ENCODE measurements at regions not wholly inside any gene's neighbourhood (a gene's known extent, or its start where the extent isn't known, plus 50 kb on each side); places are given as distances from the start of the nearest gene placed in this dataset.

DNA sequence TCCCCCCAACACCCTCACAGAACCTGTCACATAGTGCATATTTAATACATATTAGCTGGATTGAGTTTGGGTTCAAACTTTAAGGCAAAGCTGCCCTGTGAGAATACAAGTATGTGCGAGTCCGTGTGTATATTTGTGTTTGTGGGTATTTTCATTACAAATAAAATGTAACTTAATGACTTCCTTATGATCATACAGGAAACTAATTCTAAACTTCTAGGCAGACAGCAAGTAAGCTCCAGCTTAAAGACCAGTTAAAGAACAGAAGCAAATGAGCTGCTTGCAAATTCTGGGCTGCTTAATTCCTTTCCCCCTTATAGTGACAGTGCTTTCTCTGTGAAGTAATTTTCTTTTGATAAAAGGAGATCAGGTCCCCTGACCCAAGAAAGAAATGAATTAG is 437.6 kb downstream of the TTLL7 start:
- H3K4me1 ChIP-seq (ENCODE audit: low read depth): peaks cover 9% of the 10 kb centered on the region
- H3K27ac ChIP-seq: no peak overlapping the region
- no peaks in the 10 kb centered on the region for H3K27me3 ChIP-seq
- H3K4me3 ChIP-seq: no peak overlapping the region
- no peaks in the 10 kb centered on the region for H3K9me3 ChIP-seq (ENCODE audit: low read depth)
- H3K36me3 ChIP-seq: no peaks in the 10 kb centered on the region
- no peak for DNase-seq (ENCODE audit: low read depth in 1 of 2, low spot score in 1 of 2)
- TF ChIP-seq, protein P1, sequence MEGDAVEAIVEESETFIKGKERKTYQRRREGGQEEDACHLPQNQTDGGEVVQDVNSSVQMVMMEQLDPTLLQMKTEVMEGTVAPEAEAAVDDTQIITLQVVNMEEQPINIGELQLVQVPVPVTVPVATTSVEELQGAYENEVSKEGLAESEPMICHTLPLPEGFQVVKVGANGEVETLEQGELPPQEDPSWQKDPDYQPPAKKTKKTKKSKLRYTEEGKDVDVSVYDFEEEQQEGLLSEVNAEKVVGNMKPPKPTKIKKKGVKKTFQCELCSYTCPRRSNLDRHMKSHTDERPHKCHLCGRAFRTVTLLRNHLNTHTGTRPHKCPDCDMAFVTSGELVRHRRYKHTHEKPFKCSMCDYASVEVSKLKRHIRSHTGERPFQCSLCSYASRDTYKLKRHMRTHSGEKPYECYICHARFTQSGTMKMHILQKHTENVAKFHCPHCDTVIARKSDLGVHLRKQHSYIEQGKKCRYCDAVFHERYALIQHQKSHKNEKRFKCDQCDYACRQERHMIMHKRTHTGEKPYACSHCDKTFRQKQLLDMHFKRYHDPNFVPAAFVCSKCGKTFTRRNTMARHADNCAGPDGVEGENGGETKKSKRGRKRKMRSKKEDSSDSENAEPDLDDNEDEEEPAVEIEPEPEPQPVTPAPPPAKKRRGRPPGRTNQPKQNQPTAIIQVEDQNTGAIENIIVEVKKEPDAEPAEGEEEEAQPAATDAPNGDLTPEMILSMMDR (IDR thresholded peaks at IDR 0.05; ENCODE audit: low read depth, low read length): no peak

DNA sequence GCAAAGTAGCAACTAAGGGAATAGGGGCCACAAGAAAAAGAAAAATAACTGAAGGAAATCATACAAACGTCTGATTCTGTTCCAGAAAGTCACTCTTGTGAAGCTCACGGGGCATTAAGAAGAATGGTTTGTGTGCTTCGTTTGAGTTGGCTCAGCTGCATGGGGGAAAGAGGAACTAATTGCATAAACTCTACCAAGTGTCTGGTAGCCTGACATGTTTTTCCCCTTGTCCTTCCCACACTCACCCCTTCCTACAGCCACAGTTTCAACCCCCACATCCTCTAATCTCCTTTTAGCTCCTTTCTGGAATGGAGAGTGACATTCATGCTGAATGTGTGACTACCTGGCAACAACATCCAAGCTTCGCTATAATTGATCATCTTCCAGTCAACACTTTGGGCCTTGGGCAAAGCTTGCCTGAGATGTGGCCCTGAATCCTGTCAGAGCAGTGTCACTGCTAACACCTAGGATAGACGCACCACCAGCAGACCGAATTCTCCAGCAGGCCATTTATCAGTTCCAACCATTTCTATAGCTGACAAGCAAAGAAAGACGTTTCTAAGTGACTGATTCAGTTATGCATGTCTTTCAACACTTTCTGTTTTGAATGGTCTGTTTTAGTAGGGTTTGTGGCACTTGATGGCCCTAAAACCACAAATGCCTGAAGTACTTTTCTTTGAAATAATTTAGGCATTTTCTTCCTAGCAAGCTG is 439.6 kb downstream of the TTLL7 start:
- peak in 1 of 2 donors; percentile 68 for DNase-seq (ENCODE audit: low read depth in 1 of 2, low spot score in 1 of 2)
- no peaks in the 10 kb centered on the region for H3K36me3 ChIP-seq
- TF ChIP-seq, protein P1 (IDR thresholded peaks at IDR 0.05; ENCODE audit: low read depth, low read length): no peak
- H3K27ac ChIP-seq: no peak overlapping the region
- no peak overlapping the region for H3K4me3 ChIP-seq
- no peaks in the 10 kb centered on the region for H3K27me3 ChIP-seq
- no peaks in the 10 kb centered on the region for H3K9me3 ChIP-seq (ENCODE audit: low read depth)
- H3K4me1 ChIP-seq (ENCODE audit: low read depth): peaks cover 9% of the 10 kb centered on the region

DNA sequence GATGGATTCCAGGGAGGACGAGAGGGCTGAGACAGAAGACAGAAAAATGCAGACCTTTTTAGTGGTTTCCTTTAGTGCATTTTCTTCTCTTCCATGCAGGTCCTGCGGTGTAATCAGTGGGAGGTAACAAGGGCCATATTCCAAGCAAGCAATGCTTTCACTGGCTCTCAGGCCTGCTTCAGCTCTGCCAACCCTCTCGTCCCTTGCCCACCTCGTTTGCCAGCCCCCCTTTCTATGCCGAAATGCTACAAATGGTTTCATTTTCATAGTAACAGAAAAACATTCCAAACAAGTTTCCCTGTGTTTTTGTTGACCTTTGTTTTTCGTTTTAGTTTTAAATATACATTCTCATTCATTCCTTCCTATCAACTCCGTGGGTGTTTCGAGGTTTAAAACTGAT is 443.1 kb downstream of the TTLL7 start:
- TF ChIP-seq, protein P1 (IDR thresholded peaks at IDR 0.05; ENCODE audit: low read depth, low read length): no peak
- H3K4me1 ChIP-seq (ENCODE audit: low read depth): peaks cover 9% of the 10 kb centered on the region
- no peak overlapping the region for H3K4me3 ChIP-seq
- DNase-seq (ENCODE audit: low read depth in 1 of 2, low spot score in 1 of 2): no peak
- H3K27me3 ChIP-seq: no peaks in the 10 kb centered on the region
- no peak overlapping the region for H3K27ac ChIP-seq
- H3K9me3 ChIP-seq (ENCODE audit: low read depth): no peaks in the 10 kb centered on the region
- H3K36me3 ChIP-seq: no peaks in the 10 kb centered on the region

DNA sequence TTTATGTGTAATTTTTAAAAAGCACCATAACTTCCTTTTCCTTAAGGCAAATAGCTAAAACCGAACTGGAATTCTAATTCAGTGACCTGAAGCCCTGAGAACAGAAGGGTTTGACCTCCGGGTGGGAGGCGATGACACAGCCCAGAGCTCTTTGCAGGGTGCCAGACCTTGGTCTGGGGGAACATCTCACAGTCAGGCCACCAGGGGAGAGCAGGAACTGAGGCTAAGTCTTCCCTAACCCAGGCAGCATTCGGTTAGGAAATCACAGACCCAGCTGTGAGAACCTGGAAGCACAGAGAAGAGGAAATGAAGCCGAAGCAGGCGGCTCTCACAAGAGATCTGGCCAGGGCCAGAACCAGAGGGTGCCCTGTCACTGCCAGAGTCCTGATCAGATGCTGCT is 444.8 kb downstream of the TTLL7 start:
- no peak overlapping the region for H3K4me3 ChIP-seq
- H3K27me3 ChIP-seq: no peaks in the 10 kb centered on the region
- no peaks in the 10 kb centered on the region for H3K36me3 ChIP-seq
- DNase-seq (ENCODE audit: low read depth in 1 of 2, low spot score in 1 of 2): peak in 1 of 2 donors; percentile 13
- TF ChIP-seq, protein P1 (IDR thresholded peaks at IDR 0.05; ENCODE audit: low read depth, low read length): no peak
- H3K4me1 ChIP-seq (ENCODE audit: low read depth): peaks cover 5% of the 10 kb centered on the region
- H3K27ac ChIP-seq: no peak overlapping the region
- no peaks in the 10 kb centered on the region for H3K9me3 ChIP-seq (ENCODE audit: low read depth)

DNA sequence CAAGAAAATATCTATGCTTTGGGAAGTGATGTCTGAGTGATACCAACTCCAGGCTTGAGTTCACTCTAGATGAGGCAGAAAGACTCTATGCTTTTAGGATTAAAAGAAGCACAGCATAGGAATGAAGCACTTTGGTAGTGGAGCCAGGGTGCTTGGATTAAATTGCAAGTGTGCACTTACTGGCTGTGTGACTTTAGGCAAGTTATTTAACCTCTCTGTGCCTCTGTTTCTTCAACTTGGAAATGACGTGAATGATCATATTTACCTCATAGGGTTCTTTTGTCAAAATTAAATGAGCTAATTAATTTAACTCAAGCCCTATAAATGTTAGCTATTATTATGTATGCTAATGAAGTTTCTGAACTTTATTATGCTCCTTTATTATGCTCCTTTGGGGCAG is 446.1 kb downstream of the TTLL7 start:
- TF ChIP-seq, protein P1 (IDR thresholded peaks at IDR 0.05; ENCODE audit: low read depth, low read length): no peak
- Histone ChIP-seq H3K27me3 (no peaks in the 10 kb centered on the region), H3K4me3 (no peak overlapping the region), H3K4me1 (ENCODE audit: low read depth) (no peaks in the 10 kb centered on the region), H3K9me3 (ENCODE audit: low read depth) (no peaks in the 10 kb centered on the region), H3K36me3 (no peaks in the 10 kb centered on the region), H3K27ac (no peak overlapping the region)
- DNase-seq (ENCODE audit: low read depth in 1 of 2, low spot score in 1 of 2): no peak
